NCI-H526 (cell line): ENCODE measurements at regions not wholly inside any gene's neighbourhood (a gene's known extent, or its start where the extent isn't known, plus 50 kb on each side); places are given as distances from the start of the nearest gene placed in this dataset.
"Not testable (repeated sequence)": the region's sequence is repeated elsewhere in the genome, so short reads cannot be mapped to it uniquely, and the experiment has no call there.

Experiments used
- DNase-seq, 2 experiments: peaks; one replicate each; lab custom pipeline; 2025; lab: John Stamatoyannopoulos, UW

DNA sequence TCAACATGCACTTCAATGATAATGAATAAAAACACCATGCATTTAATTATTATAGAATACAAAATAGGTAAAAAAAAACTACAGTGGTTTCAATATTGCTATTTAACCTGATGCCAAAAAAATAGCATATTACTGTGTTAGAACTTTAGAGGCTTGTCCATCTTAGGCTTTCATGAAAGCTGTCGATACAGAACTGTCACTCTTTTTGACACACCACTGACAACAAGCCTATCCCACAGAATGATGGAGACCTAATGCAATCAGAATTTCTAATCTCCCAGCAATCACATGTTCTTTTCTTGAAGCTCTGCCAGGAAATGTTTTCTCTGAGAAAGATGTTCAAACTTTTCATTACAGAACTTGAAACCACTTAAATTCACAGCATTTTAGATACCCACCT lies 490.3 kb upstream of the EPHA6 start:
- no peak for DNase-seq

DNA sequence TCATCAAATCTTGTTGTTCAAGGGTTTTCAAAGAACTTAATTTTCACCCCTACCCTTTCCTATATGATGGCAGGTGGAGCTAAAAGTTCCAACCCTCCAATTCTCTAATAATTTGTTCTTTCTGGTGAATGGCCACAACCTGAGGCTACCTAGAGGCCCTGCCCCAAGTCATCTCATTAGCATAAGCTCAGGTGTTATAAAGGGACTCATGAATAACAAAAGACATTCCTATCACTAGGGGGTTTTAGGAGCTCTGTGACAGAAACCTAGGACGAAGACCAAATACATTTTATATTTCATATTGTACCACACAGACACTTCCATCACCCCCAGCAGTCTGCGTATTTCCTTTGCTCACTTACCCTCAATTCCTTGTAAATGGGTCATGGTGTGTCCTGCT lies 483.6 kb upstream of the EPHA6 start:
- DNase-seq = no peak

GRCh38 chr3:96331341-96331740 lies 483.1 kb upstream of the EPHA6 start:
- peak; percentile 31 to 34 for DNase-seq

GRCh38 chr3:96334779-96335178 lies 479.6 kb upstream of the EPHA6 start:
- no peak for DNase-seq

DNA sequence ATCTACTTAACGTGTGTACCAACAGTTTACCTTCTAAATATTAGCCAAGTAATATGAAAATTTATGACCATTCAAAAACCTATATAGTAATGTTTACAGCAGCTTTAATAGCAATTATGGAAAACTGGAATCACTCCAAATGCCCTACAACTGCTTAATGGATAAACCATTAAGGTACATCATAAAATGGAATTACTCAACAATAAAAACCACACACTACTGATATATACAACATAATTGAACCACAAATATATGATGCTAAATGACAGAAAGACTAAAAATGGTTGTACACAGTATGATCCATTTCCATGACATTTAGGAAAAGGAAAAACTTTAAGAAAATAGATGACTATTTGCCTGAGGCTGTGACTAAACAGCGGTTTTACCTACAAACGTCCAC lies 467.1 kb upstream of the EPHA6 start:
- no peak for DNase-seq

DNA sequence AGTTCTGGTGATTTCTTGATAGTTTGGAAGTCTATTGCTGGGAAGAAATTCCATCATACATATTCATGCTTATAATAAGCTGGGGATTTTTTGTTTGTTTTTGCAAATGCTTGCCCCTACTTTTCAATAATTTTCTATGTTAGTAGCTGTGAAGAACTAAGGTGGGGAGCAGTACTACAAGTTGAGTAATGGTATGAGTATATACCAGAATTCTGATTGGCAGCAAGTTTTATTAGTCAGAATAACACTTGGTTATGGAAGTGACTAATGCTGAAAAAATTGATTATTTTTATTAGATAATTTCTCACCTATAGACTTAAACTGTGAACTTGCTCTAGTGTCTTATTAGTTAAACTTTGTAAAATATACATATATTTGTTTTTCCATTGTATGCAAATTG lies 462.8 kb upstream of the EPHA6 start:
- not testable (repeated sequence) for DNase-seq

DNA sequence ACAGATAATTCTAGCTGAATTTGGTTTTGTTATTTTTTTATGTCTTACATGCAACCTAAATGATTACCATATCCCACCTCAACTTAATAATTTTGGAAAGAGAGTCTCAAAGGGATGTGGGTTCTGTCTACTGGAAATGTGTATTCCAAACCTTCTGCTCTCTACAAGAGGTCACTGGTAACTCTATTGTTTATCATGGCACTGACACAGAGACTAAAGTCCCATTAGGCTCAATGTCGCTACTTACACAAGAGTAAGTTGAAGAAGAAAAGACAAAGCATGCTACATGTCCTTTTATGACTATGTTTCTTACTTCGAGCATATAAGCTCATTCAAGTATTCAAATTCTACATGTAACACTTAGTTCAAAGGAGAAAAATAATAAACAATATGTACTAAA lies 460.3 kb upstream of the EPHA6 start:
- no peak for DNase-seq

GRCh38 chr3:96354742-96355141 lies 459.7 kb upstream of the EPHA6 start:
- DNase-seq = no peak

DNA sequence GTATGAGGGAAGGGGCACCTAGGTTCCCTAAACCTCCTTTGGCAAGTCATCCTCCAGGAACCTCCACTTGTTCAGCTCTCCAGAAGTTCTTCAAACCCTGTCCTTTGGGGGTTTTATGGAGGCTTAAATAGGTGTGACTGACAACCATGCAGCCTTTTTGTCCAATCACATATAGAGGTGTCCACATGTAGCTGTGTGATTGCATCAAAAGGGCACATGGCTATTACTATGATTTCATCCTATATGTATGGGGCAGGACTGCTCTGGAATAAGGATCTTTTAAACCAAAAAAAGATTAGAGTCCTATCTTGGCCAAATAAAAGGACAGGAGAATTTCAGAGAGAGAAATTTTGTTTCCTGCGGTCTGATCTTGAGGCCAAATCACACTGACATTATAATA lies 453.2 kb upstream of the EPHA6 start:
- no peak for DNase-seq

DNA sequence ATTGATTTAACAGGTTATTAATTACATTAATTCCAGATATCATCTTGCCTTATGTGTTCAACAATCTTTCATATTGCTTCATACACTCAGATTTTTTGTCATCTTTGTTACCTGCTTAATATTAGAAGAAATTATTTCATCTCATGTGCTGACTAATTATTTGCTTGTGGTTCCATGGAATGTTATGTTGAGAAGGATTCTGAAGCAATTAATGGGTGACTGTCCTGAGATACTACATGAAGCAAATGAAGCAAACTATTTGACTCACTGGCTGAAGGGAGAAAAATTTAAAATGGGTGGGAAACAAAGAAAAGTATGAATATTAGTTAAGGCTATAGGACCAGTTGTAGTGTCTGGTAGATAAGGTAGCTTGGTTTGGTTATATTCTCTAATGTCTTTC lies 443.8 kb upstream of the EPHA6 start:
- no peak for DNase-seq

- DNase-seq = no peak
Observed at GRCh38 chr3:96410006-96410730, 404.2 kb upstream of the EPHA6 start.

- DNase-seq = peak in 1 of 2 experiments; percentile 10
Observed at GRCh38 chr3:96416549-96417255, 397.7 kb upstream of the EPHA6 start.

DNA sequence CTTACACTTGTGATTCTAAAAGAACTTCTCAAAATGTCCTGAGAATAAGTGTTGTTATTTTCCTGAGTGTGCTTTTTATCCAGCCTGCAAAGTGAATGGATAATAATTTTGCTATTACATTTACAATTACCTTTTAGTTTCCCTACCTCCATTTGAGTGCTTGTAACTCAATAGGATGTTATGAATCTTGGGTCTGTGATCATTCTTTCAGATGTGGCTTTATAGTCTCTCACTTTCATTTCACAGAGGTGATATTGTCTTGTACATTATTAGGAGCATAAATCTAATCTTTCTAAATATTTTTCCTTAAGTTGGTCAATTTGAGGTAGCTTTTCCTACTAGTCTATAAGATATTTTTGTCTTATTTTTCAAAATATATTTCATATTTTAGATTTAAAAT lies 386.3 kb upstream of the EPHA6 start:
- DNase-seq = no peak

DNA sequence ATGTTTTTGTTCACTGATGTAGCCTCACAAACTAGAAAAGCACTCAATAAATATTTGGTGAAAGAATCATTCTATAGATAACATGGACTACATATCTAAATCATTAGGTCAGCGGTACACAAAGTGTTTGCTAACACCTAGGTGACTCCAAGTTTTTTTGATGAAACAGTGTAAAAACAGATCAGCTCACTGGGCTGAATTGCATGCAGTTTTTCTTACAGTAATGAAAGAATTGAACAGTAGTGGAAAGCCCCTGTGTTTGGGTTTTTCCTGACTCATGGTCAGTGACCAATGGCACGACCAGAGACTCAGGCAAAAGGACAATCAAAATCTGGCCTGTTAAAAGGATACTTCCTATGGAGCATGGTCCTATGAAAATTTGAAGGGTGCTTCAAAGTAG lies 384.3 kb upstream of the EPHA6 start:
- DNase-seq = no peak

DNA sequence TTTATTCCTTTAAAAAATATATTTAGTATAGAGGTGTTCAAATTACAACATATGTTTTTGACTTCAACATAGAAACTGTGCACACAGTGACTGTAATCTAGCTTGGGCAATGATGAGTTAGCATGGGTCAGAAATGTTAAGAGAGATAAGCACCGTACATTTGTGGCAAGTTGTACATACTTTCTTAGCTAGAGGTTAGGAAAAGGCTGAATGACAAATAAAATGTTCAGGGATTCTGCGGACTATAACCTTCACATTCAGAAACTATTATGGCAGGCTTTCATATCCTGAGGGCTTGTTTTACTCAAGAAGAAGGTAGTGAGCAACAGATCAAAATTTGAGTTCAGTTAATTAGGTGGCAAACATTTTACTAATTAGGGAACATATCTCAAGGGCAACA lies 379.7 kb upstream of the EPHA6 start:
- no peak for DNase-seq

GRCh38 chr3:96449346-96449745 lies 365.0 kb upstream of the EPHA6 start:
- no peak for DNase-seq

DNA sequence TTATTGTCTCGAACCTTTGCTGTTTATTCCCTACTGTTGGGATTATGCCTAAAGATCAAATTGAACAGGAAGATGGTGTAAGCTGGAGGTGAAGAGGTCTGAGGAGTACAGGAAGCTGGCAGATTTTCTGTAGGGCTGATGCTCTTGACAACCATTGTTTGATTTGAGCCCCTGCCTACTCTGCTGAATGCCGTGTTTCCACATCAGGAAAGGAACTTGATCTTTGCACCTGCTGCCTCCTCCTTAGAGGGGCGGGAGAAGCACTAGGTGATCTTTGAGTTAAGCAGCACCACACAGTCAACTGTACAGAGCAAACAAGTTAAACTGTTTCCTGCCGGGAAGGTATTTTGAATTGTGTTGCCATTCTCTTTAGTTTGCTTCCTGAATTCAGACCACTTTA lies 364.6 kb upstream of the EPHA6 start:
- DNase-seq = peak; percentile 7 to 18

GRCh38 chr3:96450699-96451098 lies 363.7 kb upstream of the EPHA6 start:
- no peak for DNase-seq

- no peak for DNase-seq
Observed at GRCh38 chr3:96465521-96465920, 348.9 kb upstream of the EPHA6 start.

DNA sequence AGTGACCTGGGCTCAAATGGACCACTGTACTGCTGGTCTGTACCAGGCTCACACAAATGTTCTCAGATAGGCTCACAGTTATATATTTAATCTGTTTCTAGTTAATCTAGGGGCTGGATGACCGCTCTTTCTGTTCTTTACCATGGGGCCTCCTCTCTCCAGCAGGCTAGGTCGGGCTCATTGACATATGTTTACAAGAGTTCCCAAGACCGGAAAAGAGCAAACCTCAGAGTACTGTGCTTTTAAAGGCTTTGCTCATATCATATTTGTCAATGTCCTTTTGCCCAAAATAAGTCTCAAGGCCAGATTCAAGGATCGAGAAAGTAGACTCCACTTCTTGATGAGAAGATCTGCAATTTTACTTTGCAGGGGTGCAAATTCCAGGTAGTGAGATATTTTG lies 348.0 kb upstream of the EPHA6 start:
- no peak for DNase-seq

- DNase-seq = no peak
Observed at GRCh38 chr3:96467639-96468038, 346.8 kb upstream of the EPHA6 start.

DNA sequence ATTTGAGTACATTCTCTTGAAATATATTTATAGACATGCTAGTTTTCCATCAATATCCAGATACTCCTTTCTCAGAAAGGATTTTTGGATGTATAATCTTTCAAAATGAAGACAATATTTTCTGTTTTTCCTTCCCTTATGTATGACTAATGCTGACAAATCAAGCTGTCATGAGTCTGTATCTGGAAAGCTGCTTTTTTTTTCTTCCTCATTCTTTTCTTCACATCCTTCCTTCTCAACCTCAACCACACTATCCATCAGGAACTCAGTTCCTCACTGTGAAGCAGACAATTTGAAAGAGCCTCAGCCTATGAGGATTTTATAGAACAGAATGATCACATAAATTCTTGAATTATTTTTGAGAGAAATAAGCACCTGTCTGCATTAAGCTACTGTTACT lies 335.9 kb upstream of the EPHA6 start:
- DNase-seq = no peak

DNA sequence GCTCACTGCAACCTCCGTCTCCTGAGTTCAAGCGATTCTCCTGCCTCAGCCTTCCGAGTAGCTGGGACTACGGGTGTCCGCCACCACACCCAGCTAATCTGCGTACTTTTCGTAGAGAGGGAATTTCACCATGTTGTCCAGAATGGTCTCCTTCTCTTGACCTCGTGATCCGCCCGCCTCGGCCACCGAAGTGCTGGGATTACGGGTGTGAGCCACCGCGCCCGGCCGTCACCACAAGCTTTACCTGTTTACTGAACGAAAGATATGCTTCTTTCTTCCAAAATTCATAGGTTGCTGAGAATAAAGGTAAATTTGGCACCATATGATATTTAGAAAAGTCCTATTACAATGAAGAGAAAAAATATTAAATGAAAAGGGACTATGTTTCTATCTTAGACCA lies 333.5 kb upstream of the EPHA6 start:
- DNase-seq = no peak

- DNase-seq = not testable (repeated sequence)
Observed at GRCh38 chr3:96483191-96483590, 331.2 kb upstream of the EPHA6 start.
